NCI-H748 treated with DMSO at 0.1 percent for 48 hours (cell line): ENCODE measurements at regions not wholly inside any gene's neighbourhood (a gene's known extent, or its start where the extent isn't known, plus 50 kb on each side); places are given as distances from the start of the nearest gene placed in this dataset.
"Not testable (repeated sequence)": the region's sequence is repeated elsewhere in the genome, so short reads cannot be mapped to it uniquely, and the experiment has no call there.

ENCODE experiments used
- DNase-seq: peaks from one replicate; lab custom pipeline; 2025; lab: John Stamatoyannopoulos, UW

- no peak for DNase-seq
Measured at GRCh38 chr5:56420323-56420722, 187.2 kb upstream of the ANKRD55 start.

- no peak for DNase-seq
Measured at GRCh38 chr5:56419667-56420066, 186.5 kb upstream of the ANKRD55 start.

GRCh38 chr5:56415356-56415765 is 182.2 kb upstream of the ANKRD55 start:
- DNase-seq, result no peak

- no peak for DNase-seq
Measured at GRCh38 chr5:56414066-56414465, 180.9 kb upstream of the ANKRD55 start.

DNA sequence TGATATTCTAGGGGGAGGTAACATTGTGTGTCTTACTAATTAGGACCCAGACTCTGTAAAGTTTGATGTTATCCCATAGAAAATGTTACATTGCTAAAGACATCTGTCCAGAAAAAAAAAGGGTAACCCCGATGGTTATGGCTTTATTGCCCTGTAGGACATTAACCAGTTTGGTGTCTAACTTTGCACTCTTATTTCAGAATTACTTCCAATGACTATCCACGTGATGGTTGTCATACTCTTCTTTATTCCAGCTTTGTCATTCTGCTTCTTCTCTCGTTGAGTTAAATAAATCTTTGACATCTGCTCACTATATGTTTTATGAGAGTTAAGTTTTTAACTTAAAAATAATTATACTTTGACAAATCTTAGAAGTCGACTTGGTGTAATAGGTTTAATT is 180.4 kb upstream of the ANKRD55 start:
- DNase-seq, result no peak

DNA sequence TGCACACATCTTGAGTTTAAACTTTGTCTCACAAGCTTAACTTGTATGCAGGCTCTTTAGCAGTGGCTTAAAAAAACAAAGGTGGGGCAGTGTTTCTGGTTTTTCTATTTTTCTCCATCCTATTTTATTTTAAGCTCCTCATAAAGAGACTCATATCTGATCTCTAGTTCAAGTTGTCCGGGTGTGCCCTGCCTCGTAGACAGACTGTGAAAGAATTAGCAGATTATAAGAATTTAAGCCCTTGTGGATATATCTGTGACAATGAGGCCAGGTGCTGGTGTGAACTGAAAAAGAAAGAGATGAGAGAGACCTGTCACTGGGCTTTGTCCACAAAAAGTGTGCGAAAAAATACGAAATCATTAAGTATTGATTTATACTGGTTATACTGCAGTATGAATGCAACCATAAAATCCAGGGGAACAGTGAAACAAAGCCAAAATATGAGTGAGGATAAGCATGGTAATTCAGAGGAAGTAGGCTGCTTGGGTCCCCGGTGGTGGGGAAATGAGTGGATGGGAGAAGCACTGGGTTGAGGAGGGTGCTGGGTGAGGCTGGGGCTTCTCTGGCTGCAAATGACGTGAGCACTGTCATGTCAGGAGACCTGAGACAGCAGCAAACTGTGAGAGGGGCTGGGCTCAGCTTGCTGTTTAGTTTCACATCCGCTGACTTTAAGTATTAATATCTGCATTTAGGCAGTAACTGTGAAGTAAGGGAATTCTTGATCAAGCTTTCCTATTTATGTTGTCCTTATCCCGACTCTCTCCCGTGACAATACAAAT is 179.7 kb upstream of the ANKRD55 start:
- no peak for DNase-seq

GRCh38 chr5:56410696-56411095 is 177.6 kb upstream of the ANKRD55 start:
- DNase-seq, result no peak

DNA sequence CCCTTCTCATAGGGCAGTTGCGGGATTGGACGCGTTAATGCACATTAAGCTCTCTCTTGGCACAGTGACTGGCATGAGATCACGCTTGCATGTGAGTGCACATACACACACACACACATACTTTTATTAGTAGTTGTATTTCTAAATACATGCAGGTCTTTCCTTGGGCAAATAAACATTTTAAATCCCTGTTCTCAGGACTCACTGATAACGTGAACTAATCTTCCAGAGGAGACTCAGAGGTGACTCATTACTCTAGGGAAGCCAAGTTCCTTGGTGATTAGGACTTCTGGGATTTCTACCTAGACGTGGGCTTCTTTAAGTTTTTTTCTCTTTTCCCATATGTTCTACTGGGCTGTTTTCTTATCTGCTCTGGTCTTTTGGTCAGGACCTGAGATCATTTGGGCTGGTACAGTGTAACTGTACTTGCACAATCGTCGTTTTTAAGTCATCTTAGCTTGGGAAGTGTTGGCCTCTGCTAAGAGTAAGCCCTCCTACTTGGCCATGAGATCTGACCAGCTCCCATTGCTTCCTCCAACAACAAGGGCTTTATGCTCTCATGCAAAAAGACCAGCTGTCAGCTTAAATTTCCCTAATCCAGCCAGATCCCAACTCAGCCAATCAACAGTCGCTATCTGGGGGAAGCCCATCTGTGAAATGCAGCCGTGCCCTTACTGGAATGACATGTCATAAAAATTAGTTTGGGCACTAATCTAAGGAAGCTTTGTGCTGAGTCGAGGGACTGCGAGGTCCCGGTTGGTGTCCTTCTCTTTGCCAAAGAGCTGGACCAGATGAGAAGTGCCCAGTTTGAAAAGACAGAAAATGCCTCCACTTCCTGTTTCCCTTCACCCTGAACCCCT is 176.4 kb upstream of the ANKRD55 start:
- DNase-seq, result no peak

DNA sequence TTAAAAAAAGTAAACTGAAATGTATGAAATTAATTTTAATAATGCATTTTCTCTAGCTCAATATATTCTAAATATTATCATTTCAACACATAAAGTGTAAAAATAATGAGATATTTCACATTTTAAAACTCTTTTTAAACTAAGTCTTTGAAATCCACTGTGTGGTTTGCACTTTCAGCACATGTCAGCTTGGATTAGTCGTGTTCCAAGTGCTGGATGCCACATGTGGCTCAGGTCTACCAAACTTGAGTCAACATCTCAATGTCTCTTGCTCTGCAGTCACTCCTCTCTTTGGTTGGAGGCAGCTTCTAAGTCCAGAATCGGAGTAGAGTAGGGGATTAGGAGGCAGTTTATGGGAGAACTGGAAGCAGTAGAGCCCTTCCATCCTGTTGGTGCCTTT is 173.7 kb upstream of the ANKRD55 start:
- no peak for DNase-seq

GRCh38 chr5:56406221-56406620 is 173.1 kb upstream of the ANKRD55 start:
- DNase-seq, result no peak

- no peak for DNase-seq
Measured at GRCh38 chr5:56405116-56405908, 172.2 kb upstream of the ANKRD55 start.

GRCh38 chr5:56402266-56403220 is 169.4 kb upstream of the ANKRD55 start:
- DNase-seq, result no peak

GRCh38 chr5:56397796-56398195 is 164.7 kb upstream of the ANKRD55 start:
- DNase-seq, result not testable (repeated sequence)

GRCh38 chr5:56396634-56397033 is 163.5 kb upstream of the ANKRD55 start:
- DNase-seq, result no peak

DNA sequence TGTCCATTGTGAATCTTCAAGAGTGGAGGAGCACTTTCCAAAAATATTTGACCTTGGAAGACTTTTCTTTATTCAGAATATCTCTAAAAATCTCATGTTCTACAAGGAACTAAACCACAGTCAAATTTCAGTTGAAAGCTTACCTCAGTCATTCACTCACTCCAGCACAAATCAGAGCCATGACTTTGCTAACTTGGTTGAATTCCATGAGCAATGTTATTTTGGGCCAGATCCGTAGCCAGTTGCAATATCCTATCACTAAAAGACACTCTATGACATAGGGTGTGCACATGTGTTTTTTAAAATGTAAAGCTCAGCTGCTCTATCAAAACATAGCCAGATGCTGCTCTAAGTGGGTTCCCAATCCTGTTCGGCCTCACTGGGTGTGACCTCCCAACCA is 156.1 kb upstream of the ANKRD55 start:
- DNase-seq, result no peak

DNA sequence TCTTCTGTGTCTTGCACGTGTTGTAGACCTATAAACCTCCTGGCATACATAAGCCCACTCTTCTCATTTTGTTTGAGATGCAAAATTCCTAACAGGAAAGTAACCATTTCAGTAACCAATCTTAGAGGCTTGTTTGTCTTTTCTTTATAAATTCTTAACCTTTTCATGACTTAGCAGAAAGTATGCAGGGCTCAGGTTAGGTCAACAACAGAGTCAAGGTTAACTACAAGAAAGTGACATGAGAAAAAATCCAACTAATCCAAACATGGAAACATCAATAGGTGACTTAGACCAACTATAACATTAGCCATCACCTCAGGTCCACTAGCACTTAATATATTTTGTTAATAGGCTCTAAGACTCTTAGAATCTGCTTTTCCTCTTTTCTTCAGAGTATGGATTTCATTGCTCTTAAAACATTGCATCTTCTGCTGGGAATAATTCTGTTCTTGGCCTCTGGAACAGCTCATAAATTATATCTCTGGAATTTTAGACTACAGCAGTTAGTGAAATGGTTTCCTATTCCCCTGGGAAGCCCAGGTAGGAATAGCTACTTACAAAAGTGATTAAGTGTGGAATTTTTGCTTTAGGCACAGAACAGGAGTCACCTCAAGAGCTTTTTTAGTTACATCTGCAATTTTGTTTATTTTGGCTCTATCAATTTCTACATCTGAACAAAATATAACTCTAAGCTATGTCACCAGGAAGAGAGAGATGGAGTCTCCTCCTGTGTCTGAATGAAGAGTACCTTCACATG is 155.3 kb upstream of the ANKRD55 start:
- DNase-seq, result no peak

- DNase-seq, result no peak
Measured at GRCh38 chr5:56386046-56386445, 152.9 kb upstream of the ANKRD55 start.

DNA sequence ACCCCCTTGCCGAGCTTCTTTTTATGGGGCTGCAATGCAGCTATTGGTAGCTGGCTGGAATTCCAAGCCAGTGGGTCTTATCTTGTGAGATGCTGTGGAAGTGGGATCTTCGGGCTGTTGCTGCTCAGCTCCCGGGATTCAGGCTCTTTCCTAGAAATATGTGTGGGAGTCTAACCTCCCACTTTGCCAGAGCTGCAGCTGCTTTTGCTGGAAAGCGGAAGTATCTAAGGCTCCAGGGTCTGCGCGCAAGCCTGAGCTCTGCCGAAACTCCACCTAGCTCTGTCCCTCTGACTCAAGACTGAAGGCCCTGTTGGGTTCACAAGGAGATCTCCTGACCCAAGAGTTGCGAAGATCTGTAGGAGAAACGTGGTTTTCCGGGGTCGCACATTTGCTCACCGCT is 151.1 kb upstream of the ANKRD55 start:
- DNase-seq, result no peak

- no peak for DNase-seq
Measured at GRCh38 chr5:56383761-56384160, 150.6 kb upstream of the ANKRD55 start.

GRCh38 chr5:56382896-56383295 is 149.8 kb upstream of the ANKRD55 start:
- no peak for DNase-seq

DNA sequence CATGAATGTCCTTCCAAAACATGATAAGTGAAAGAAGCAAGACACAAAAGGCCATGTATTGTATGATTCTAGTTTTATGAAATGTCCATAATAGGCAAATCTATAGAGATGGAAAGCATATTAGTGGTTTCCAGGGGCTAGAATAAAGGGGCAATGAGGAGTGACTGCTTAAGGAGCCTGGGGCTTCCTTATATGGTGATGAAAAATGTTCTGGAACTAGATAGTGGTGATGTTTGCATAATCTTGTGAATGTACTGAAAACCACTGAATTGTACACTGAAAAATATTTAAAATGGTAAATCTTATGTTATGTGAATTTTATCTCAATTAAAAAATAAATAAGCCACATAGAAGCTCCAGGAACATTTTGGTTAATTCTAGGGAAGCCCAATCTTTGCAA is 144.4 kb upstream of the ANKRD55 start:
- DNase-seq, result no peak
